ENCODE measurements at regions not wholly inside any gene's neighbourhood (a gene's known extent, or its start where the extent isn't known, plus 50 kb on each side); places are given as distances from the start of the nearest gene placed in this dataset.

DNA sequence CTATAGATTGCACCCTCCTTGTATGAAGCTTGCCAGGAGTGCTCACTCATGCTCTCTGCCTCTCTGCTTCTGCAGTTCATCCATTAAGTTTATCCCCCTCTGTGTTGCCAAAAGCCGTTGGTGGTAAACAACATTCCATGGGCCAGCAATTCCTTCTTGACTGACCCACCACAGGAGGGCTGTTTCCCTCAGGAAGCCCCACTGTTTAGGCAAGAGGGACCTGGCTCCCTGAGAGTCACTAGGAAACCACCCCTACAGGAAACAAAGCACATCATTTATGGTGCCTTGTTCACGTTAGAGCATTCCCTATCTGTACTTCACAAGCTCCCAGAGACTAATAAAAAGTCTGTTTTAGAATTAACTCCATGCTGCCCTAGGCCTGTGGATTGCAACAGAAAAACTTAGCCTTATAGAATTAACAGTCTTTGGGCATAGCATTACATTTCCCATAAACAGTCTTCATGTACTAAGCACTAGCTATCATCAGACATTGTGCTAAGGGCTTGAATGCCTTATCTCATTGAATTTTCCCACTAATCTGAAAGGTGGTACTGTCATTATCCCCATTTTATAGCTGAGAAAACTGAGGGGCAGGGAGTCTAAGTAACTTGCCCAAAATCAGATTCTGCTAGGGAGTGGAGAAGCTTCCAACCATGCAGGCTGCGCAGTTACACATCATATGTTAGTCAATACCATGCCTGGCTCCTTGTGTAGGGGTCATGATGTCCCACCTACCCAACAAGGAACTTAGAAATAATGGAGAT lies 149.9 kb downstream of the SHQ1 start:
- no peak for DNase-seq (ENCODE audit: low spot score)

DNA sequence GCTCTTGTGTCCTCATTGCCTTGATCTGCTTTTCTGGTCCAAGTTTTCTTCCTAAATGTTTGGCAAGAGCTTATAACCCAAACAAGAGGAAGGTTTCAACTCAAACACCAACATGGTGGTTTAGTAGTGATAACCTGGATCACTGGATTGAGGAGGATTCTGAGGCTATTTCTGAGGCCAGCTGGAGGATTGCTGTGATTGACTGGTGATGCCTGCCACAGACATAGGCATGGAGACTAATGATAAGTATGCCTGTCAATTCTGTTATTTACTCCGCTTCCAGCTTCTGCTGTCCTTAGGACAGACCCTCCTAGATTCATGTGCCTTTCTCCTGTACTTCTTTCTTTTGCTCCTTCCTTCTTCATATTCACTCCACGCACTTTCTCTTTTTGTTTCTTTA lies 150.5 kb downstream of the SHQ1 start:
- DNase-seq (ENCODE audit: low spot score), result no peak

DNA sequence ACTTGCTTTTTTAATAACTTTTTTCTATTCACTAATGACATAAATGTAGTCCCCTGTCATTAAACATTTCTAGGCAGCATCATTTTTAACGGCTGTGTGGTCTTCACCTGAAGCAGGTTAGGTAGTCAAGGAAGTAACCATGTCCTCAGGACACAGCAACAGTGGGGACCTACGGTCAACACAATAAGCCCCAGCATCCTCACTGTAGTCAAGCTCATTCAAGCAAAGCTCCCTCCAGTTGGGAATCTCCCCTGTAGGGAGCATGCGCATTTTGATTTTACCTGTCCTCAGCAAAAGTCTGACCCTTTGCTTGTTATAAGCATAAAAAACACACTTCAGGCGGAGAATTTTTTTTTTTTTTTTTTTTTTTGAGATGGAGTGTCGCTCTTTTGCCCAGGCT lies 151.4 kb downstream of the SHQ1 start:
- no peak for DNase-seq (ENCODE audit: low spot score)

DNA sequence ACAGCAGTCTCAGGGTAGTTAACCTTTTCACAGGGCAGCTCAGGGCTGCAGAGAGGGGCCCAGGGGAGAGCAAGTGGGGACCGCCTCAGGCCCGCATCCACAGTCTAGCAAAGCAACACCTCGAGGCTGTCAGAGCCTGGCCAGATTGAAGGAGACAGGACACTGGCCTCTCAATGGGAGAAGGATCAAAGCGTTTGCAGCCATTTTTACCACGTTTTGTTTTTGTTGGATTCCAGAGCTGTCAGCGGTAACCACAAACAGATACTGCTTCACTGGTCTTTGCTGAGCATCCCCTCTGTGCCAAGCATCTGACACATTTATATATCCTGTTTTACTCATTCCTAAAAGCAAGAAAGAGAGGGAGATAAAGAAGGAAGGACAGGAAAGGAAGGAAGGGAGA lies 153.8 kb downstream of the SHQ1 start:
- DNase-seq (ENCODE audit: low spot score), result no peak

DNA sequence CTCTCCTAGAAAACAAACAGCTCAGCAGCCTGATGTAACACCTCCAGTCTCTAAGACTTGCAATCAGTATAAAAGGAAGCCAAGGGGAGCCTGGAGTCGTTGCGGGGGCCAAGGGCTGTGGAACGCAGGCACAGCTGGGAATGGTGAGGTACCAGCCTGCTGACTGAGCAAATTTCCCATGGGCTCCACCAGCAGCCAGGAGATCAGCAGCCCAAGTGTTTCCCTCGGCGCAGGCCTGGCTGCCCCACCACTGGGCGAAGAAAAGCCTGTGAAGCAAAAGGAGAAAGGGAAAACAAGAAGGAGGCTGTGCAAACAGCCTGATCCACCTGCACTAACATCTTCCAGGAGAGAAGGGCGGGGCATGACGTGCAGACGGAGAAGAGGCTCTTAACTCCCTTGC lies 155.3 kb downstream of the SHQ1 start:
- no peak for DNase-seq (ENCODE audit: low spot score)

DNA sequence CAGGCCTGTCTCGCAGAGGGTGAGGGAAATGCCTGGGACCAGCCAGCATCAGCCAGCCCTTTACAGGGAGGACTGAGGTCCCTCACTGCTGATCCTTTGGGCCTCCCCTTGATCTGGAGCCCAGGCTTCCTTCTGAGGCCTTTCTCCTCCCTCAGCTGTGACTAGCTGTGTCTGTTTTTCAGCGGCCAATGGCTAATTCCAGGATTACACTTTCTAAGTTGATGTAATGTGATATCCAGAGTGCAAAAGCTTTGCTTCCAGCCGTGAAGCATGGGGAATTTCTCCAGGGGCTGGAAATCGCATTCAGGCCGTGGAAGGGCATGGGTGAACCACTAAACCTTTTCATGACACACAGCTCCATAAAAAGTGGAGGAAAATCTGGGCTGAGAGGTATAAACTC lies 157.6 kb downstream of the SHQ1 start:
- no peak for DNase-seq (ENCODE audit: low spot score)

DNA sequence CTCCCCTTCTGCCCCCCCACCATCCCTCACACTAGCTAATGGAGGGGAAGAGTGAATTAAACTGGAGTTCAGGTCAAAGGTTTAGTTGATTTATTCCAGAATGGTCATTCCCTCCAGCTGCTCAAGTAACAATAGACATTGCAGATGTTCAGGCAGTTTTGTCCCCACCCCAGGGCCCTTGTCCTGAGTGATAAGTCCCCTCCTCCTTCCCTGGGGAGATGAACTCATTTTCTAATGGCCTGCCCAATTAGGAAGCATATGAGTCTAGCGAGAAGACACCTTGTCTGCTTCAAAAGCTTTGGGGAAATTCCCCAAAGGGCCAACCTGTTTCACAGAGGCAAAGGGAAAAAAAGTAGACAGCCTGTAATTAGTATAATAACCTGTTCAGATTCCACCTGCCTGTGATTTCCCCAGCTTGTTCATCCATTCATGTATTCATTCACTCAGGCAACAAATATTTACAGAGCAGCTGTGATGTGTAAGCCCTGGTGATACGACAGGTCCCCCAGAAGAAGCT lies 165.3 kb downstream of the SHQ1 start:
- DNase-seq (ENCODE audit: low spot score), result no peak

DNA sequence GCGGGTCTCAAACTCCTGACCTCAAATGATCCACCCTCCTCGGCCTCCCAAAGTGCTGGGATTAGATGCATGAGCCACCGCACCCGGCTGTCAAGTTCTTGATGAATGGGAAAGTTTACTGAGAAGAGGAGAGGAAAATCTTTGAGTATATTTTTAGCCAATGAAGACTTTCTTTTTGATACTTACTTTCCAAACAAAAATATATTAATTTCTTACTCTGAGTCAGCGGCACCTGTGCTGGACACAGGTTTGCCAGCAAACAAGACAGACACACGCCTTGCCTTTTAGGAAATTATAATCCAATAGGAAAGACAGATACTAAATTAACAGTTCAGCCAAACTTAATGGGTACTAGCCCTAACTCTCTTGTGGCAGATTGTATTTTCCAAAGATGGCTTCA lies 166.6 kb downstream of the SHQ1 start:
- no peak for DNase-seq (ENCODE audit: low spot score)

DNA sequence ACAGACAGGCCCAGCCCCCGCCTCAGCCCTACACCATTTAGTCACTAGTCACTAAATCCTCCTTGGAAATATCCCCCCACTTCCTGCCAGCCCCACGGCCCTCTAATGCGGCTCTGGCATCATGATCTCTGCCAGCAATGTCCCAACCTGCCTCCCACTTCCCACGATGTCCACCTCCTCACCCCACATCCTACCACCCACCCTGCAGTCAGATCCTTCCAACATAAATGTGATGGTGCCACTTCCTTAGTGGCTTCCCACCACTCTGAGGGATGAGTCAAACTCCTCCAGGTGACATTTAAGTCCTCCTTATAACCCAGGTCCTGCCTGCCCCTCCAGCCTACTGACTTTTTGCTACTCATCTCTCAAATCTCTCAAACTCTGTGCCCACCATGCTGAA lies 167.5 kb downstream of the SHQ1 start:
- DNase-seq (ENCODE audit: low spot score), result no peak

DNA sequence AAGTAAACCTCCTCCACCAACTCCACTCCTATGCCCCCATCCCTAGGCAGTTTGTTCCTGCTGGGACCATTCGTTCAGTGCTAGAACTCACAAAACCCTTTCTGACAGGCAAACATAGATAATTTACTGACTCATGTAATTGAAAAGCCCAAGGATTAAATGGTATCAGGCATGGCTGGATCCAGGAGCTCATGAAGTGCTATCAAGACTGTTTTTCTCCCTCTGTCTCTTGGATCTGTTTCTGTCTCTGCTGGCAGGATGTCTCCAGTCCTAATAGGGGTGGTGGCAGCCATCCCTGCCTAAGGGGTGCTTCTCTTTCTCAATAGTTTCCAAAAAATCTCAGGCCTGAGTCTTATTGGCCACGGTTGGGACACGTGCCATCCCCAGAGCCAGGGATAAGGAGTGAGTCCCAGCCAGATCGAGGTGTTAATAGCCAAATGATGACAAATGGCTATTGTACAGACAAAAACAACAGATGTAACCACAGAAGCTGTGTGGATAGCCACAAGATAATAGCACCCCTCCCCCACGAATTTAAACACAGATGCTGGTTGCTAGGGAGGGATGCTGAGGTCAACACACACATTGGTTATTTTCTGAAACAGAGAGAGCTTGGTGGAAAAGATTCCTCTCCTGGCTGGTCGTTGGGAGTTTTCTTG lies 168.6 kb downstream of the SHQ1 start:
- DNase-seq (ENCODE audit: low spot score), result no peak

DNA sequence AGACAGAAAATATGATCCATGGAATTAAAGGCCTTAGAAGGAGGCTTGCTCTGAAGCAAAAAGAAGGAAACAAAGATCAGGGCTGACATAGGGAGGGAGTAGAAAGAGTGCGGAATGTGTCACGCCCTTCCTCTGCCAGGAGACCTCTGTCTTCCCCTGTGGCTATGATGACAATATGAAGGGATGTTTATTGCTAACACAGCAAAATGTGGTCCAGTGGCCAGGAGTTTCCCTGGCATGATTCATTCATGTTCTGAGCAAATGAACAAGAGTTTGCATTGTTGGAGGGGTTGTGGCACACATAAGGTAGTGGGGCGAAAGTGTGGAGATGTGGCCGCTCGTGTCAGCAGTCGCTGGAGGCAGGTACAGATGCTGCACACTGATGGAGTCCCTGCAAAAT lies 169.4 kb downstream of the SHQ1 start:
- DNase-seq (ENCODE audit: low spot score), result no peak

DNA sequence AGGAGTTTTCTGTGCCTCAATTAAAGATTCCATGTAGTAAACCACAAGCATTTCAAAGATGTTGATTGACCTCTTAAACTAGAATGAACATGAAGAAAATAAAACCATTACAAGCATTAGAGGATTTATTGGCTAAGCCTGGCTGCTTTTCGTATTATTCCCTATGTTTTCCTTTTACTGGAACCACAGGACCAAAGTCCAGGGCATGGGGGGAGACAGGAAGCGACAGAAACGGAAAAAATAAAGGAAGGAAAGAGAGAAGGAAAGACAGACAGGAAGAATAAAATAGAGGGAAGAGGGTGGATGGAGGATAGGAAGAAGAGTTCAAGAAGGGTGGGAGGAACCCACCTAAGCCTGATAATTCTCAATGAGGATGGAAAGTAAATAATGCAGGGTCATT lies 169.9 kb downstream of the SHQ1 start:
- no peak for DNase-seq (ENCODE audit: low spot score)

DNA sequence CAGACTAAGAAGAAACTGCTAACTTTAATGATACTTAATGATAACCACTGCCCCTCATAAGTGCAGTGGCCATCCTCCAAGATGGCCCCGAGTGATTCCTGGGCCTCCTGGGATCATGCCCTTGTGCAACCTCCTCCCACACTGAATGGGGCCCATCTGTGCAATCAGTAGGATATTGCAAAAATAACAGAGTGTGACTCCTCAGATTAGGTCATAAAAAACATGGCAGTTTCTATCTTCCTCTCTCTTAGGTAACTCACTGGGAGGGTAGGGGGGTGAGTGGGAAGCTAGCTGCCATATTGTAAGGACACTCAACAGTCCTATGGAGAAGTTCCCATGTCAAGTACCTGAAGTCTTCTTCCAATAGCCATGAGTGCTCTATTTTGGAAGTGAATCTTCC lies 173.0 kb downstream of the SHQ1 start:
- no peak for DNase-seq (ENCODE audit: low spot score)

DNA sequence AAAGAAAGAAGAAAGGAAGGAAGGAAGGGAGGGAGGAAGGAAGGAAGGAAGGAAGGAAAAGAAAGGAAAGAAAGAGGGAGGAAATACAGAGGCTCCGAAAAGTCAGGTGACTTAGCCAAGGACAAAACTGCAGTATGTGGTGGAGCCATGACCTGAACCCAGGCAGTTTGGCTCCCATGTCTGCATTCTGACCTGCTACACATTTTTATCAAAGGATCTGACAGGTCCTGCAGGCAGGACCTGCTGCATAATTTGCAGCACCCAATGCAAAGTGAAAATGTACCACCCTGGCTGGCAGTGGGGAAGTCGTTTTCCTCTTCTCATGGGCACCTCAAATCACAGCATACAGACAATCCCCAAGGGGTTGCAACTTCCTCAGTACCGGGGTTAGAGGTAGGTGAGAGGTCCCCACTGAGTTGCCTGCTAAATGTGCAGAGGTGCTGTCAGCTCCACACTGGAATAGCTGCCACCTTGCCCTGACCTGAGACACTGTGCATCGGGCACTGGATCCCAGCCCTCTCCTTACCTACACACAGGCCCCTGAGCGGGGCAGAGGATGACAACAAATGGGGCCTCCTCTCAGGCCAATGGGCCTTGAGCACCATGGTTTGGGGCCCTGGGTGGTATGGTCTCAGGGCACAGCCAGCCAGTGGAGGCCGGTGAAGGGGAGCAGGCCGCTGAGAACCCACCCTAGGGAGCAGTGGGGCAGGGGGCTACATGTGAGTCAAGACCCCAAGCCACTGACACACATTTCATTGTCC lies 175.1 kb downstream of the SHQ1 start:
- DNase-seq (ENCODE audit: low spot score), result no peak

DNA sequence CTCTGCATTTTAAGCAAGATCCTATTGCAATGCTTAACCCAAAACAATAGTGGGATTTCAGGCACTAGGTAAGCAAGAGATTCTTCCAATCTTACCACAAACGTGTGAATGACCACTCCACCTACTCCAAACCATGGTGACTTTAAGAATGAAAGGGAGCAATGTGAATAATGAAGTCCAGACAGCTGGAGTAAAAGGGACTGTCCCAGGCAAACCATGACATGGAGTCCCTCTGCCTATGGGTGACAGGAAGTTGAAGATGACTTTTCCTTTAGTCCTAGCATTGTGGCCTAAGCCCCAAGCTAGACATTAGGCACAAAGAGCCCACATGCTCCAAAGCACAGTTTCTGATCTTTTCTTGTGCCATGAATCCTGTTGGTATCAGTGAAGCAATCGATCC lies 179.0 kb downstream of the SHQ1 start:
- DNase-seq (ENCODE audit: low spot score), result no peak

DNA sequence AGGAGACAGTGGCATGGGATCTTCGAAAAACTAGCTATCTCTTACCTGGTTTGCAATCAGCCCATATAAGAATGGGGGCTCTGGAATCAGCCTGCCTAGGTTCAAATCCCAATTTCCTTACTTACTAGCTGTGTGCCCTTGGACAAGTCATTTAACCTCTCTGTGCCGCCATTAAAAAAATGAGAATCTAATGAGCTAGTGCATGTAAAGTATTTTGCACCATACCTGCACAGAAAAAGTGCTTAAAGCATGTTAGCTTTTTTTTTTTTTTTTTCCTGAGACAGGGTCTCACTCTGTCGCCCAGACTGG lies 181.8 kb downstream of the SHQ1 start:
- no peak for DNase-seq (ENCODE audit: low spot score)

DNA sequence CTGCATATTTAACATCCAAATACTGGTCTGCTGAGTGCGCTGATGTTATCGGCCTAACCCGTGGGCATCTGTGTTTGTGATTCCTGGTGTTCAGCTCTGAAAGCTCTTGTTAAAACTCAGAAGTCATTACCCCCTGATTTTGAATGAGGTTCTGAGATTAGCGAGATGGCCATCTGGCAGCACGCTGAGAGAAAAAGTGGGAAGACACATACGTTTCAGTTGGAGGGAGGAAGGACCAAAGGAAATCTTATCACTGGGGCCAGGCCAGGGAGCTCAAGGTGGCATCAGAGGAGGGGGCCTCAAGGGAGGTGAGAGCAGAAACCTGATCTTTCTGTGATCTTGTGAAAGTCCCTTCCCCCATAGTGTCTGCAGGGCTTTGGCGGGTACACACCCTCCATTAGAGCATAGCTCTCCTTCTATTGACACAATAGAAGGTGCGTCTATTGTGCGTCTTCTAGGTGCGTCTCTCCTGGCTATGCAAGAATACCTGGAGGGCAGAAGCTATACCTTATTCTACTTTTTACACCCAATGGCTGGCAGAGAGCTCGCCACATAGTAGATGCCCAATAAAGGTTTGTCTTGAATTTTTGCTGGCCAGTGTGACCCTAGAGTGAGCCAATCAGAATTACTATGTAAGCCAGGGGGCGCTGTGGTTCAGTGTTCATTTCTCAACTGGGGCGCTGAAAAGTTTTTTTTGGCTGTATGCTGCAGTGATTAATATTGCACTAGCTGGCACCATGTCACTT lies 182.4 kb downstream of the SHQ1 start:
- peak; percentile 36 for DNase-seq (ENCODE audit: low spot score)

DNA sequence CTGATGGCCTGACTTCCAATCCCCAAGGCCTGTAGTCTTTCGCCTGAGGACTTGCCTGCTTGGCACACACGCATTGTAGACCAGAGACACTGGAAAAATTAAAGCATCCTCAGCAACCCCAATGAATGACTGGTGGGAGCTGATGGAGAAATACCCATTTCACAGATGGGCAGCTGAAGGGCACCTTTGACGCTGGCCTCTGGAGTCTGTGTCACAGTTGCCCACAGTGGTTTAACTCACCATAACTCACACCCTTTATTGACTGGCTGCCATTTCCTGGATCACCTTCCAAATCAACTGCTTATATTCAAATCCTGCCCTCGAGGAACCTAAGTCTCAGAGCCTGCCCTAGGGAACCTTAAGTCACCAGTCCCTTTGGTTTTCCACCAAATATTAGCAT lies 183.1 kb downstream of the SHQ1 start:
- DNase-seq (ENCODE audit: low spot score), result no peak

DNA sequence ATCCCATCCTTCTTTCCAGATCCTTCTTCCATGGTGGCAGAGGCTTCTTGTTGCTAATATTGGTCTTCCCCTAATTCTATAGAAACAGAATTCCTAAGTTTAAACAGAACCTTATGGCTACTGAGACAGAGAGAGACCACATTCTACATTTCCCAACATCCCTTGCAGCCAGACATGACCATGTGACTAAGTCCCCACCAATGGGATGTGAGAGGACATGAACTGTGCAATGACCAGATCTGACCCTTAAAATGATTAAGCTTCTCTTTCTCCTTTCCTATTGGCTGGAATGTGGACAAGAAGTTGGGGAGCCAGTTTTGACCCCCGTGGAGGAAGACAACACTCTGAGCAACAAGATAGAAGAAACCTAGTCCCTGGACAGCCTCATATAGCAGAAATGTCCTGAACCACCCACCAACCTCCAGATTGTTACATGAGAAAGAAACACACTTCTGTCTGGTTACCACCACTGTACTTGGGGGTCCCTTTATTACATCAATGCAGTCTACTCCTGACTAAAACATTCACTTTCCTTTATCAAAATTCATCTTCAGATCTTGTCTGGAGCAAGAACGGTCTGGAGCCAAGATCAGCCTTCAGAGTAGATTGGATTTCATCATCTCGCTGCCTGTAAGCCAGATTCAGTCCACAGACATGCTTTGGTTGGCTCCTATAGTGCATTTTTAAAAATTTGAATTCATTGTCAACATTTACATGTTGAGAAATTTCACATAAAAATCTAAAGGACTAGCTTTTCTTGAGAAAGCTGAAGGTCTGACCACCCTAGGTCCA lies 183.9 kb downstream of the SHQ1 start:
- DNase-seq (ENCODE audit: low spot score), result no peak

DNA sequence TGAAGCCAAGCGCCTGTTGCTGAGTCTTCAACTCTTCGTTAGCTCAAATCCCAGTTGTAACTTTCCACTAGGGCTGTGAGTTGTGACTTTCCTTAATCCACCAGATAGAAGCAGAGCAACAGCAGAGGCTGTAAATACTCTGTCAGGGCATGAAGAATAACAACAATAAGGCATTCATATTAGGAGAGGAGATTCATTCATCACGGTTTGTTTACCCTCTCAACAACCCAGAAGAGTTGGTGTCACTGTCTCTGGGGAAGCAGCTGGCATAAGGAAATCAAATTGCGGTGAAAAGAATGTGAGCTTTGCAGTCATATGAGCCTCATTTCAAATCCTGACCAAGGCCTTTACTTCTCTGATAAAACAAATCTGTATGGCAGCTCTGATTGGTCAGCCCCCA lies 184.8 kb downstream of the SHQ1 start:
- no peak for DNase-seq (ENCODE audit: low spot score)

DNA sequence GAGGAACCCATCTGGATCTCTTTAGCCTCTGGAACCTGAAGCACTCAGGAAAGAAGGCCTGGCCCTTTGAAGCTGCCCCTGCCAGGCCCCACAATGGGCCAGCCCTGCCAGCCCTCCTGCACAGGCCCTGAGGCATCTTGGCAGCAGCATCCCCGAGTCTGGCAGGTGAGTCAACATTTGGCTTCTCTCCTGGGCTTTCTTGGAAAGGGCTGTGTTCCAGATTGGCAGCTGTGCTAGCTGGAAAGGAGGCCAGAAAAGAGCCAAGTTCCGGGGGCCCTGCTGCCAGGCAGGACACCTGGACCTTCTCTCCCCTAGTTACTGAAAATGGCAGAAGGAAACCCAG lies 187.2 kb downstream of the SHQ1 start:
- DNase-seq (ENCODE audit: low spot score), result no peak
